ENCODE measurements at regions not wholly inside any gene's neighbourhood (a gene's known extent, or its start where the extent isn't known, plus 50 kb on each side); places are given as distances from the start of the nearest gene placed in this dataset.

GRCh38 chr2:204280262-204280668 is 265.0 kb upstream of the PARD3B start:
- no peaks in the 10 kb centered on the region for H3K36me3 ChIP-seq
- DNase-seq, result no peak
- H3K27ac ChIP-seq, result no peak overlapping the region
- no peaks in the 10 kb centered on the region for H3K4me1 ChIP-seq
- no peak overlapping the region for H3K4me3 ChIP-seq
- intact Hi-C loops (cut with DNase I; ENCODE audit: low total_unique reads), result no loop called here
- TF ChIP-seq CTCF (IDR thresholded peaks at IDR 0.05), result no peak
- no peak for TF ChIP-seq POLR2A (IDR thresholded peaks at IDR 0.05)
- no peaks in the 10 kb centered on the region for H3K27me3 ChIP-seq
- H3K9me3 ChIP-seq, result no peaks in the 10 kb centered on the region

- Histone ChIP-seq H3K27ac (no peak overlapping the region), H3K4me1 (no peaks in the 10 kb centered on the region), H3K9me3 (no peaks in the 10 kb centered on the region), H3K4me3 (no peak overlapping the region), H3K27me3 (no peaks in the 10 kb centered on the region), H3K36me3 (no peaks in the 10 kb centered on the region)
- intact Hi-C loops (cut with DNase I; ENCODE audit: low total_unique reads), result no loop called here
- no peak for DNase-seq
- TF ChIP-seq CTCF (IDR thresholded peaks at IDR 0.05) (no peak), POLR2A (IDR thresholded peaks at IDR 0.05) (no peak)
These were observed 263.2 kb upstream of the PARD3B start for GRCh38 chr2:204282081-204282480.

- H3K9me3 ChIP-seq, result no peaks in the 10 kb centered on the region
These were observed 262.8 kb upstream of the PARD3B start for GRCh38 chr2:204282525-204282924.

GRCh38 chr2:204289066-204289465 is 256.2 kb upstream of the PARD3B start:
- Histone ChIP-seq H3K27me3 (no peaks in the 10 kb centered on the region), H3K9me3 (no peaks in the 10 kb centered on the region), H3K27ac (no peak overlapping the region), H3K36me3 (no peaks in the 10 kb centered on the region), H3K4me1 (no peaks in the 10 kb centered on the region), H3K4me3 (no peak overlapping the region)
- intact Hi-C loops (cut with DNase I; ENCODE audit: low total_unique reads), result no loop called here
- DNase-seq, result no peak
- no peak for TF ChIP-seq CTCF (IDR thresholded peaks at IDR 0.05)
- TF ChIP-seq POLR2A (IDR thresholded peaks at IDR 0.05), result no peak

More at GRCh38 chr2:204282525-204282924, 262.8 kb upstream of the PARD3B start:
- Histone ChIP-seq H3K27ac (no peak overlapping the region), H3K27me3 (no peaks in the 10 kb centered on the region), H3K4me3 (no peak overlapping the region), H3K4me1 (no peaks in the 10 kb centered on the region), H3K36me3 (no peaks in the 10 kb centered on the region)
- intact Hi-C loops (cut with DNase I; ENCODE audit: low total_unique reads), result no loop called here
- no peak for DNase-seq
- no peak for TF ChIP-seq POLR2A (IDR thresholded peaks at IDR 0.05)
- no peak for TF ChIP-seq CTCF (IDR thresholded peaks at IDR 0.05)

- H3K9me3 ChIP-seq, result no peaks in the 10 kb centered on the region
- TF ChIP-seq CTCF (IDR thresholded peaks at IDR 0.05) (no peak), POLR2A (IDR thresholded peaks at IDR 0.05) (no peak)
- no peaks in the 10 kb centered on the region for H3K27me3 ChIP-seq
- no peak overlapping the region for H3K4me3 ChIP-seq
- H3K4me1 ChIP-seq, result no peaks in the 10 kb centered on the region
- no peaks in the 10 kb centered on the region for H3K36me3 ChIP-seq
- no peak for DNase-seq
- no peak overlapping the region for H3K27ac ChIP-seq
- intact Hi-C loops (cut with DNase I; ENCODE audit: low total_unique reads), result no loop called here
These were observed 252.8 kb upstream of the PARD3B start for GRCh38 chr2:204292439-204292838.

Measured in uterus (tissue), 3 donors.